LNCaP clone FGC (cell line): ENCODE measurements at regions not wholly inside any gene's neighbourhood (a gene's known extent, or its start where the extent isn't known, plus 50 kb on each side); places are given as distances from the start of the nearest gene placed in this dataset.

Source experiments
- DNase-seq: peaks from one replicate; pipeline ENCODE4 v3.0.0-alpha.2; 2011; ENCODE audit warnings: low read depth
- H3K4me3 ChIP-seq: 2 replicates; pipeline ENCODE4 v1.5.1; 2011; ENCODE audit warnings: mild to moderate bottlenecking, low read depth, low read length, control low read depth
- TF ChIP-seq, protein P1 (sequence below): IDR thresholded peaks from 2 replicates; pipeline ENCODE4 v1.5.1; 2012; ENCODE audit warnings: mild to moderate bottlenecking; ENCODE audit not compliant: control insufficient read depth, insufficient read depth; ENCODE audit errors: extremely low read depth

DNA sequence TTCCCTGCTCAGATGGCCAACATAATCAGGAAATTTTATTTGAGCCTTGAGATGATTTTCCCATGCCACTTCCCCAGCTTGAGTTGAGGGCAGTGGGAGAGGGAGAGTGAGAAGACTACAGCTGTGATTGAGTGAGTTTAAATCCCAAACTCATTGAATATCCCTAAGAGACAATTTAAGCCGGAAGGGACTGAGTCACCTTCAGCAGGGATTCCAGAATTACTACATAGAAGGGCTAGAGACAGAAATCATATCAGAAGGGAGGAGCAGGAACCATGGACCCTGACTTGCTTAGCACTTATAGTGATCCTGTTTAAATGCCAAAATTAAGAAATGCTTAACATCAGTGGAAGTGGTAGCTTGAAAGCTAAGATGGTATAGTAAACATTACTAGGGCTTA, 312.2 kb upstream of the SLCO3A1 start:
- TF ChIP-seq, protein P1, sequence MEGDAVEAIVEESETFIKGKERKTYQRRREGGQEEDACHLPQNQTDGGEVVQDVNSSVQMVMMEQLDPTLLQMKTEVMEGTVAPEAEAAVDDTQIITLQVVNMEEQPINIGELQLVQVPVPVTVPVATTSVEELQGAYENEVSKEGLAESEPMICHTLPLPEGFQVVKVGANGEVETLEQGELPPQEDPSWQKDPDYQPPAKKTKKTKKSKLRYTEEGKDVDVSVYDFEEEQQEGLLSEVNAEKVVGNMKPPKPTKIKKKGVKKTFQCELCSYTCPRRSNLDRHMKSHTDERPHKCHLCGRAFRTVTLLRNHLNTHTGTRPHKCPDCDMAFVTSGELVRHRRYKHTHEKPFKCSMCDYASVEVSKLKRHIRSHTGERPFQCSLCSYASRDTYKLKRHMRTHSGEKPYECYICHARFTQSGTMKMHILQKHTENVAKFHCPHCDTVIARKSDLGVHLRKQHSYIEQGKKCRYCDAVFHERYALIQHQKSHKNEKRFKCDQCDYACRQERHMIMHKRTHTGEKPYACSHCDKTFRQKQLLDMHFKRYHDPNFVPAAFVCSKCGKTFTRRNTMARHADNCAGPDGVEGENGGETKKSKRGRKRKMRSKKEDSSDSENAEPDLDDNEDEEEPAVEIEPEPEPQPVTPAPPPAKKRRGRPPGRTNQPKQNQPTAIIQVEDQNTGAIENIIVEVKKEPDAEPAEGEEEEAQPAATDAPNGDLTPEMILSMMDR = no peak
- no peak for DNase-seq
- H3K4me3 ChIP-seq = no peak overlapping the region

DNA sequence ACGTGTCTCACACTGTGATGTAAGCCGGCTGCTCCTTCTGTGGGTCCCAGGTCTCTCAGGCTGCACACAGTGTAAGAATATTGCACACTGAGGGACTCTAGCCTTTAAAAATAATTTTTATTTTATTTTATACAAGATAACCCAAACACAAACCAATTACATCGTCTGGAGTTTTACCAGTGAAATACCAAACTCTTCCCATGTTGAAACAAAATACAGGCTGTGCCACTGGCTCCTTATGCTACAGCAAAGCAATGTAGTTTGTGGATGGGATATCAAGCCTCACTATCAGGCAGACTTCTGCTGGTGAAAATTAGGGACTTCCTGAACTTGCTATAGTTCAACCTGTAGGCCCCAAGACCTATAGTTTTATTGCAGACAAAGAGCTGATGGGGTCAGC, 311.3 kb upstream of the SLCO3A1 start:
- TF ChIP-seq, protein P1 = no peak
- DNase-seq = no peak
- H3K4me3 ChIP-seq = no peak overlapping the region

DNA sequence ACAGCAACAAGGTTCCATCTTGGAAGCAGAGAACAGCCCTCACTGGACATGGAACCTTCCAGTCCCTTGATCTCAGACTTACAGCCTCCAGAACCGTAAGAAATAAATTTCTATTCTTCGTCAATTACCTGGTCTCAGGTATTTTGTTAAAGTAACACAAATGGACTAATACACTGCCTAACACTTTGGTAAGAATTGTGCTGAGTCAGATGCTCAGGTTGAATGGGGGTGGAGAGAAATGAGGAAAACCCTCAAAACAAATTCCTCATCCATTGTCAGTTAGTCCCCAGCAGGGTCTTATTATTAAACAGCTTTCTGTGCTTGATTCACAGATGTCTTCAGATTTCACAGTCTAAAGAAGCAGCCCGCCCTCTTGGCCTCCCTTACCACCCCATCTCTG, 306.2 kb upstream of the SLCO3A1 start:
- TF ChIP-seq, protein P1 = no peak
- no peak for DNase-seq
- H3K4me3 ChIP-seq = no peak overlapping the region

DNA sequence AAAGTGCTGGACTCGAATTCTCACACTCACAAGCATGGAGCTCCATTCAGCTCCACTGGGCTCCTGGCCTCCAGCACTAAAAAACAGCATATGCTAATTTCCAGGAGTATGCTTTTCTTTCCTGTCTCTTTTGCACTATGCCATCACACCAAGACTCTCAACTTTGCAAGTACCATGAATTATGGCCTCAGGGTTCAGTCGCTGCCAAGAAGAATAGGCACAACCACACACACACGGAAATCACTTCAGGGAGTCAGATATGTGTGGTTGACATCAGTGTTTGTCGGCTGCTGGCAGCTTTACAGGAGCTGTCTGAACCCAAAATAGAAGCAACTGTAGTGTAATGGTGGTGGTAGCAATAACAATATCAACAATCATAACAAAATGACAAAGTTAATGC, 305.0 kb upstream of the SLCO3A1 start:
- no peak overlapping the region for H3K4me3 ChIP-seq
- TF ChIP-seq, protein P1 = no peak
- DNase-seq = no peak

DNA sequence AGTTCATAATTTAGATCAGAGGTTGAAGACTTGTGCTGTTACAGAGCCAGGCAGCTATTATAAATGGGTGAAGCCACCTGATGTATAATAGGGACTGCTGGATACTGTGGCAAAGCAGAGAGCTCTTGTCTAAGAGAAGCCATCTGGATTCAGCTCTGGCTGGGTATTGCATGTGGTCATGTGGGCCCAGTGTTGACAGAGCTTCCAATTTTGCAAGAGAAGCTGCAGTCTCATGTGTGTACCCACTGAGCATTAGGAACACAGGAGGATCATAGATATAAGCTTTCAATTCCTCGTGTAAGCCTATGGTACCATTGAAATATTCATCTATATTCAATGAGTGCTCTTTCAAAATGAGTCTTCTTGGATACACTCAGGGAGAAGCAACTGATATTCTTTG, 303.9 kb upstream of the SLCO3A1 start:
- no peak for DNase-seq
- H3K4me3 ChIP-seq = no peak overlapping the region
- TF ChIP-seq, protein P1 = no peak

DNA sequence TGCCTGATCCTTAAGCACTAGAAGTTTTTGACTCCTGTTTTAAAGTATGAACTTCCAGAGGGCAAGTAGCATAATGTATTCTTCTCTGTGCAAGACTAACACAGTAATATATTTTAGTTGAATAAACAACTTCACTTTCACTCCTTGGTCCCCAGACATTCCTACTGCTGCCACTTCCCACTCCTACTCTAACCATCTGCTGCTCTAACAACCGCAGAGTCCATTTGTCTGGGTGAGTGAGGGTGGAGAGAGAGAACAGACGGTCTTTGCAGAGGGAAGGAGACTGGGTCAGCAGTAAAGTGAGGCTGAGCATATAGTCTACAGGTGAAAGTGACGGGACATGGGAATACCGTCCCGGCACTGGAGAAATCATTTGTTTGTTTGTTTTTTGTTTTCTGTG, 301.0 kb upstream of the SLCO3A1 start:
- no peak overlapping the region for H3K4me3 ChIP-seq
- TF ChIP-seq, protein P1 = no peak
- DNase-seq = no peak

DNA sequence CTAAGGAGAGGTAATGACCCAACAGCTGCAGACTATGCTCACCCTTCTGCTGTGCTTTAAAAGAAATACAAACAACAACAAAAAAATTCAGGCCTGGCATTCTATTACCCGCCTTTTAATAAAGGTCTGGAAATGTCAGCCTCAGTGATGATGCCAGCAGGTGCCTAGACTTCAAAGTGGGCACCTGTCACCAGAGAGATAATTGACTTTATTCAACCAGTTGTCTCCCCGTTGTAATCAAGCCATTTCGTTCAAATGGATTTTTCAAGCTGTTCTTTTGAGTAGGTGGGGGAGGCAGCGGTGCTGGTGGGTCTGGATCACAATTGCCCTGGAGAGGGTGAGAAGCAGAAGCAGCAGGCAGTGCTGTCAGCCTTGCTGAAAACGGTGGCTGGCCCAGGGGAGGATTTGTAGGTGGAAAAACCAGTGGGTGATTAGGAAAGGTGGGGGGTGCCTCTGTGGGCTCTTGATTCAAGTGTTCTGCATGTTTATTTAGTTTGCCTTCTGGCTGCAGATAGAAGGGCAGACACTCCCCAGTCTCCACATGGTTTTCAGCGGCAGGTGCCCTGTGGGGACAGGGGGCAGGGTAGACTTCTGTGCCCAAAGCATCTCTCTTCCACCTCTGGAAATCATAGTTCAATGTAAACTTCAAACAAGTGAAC, 300.2 kb upstream of the SLCO3A1 start:
- TF ChIP-seq, protein P1 = no peak
- no peak for DNase-seq
- H3K4me3 ChIP-seq = no peak overlapping the region
